ENCODE measurements at regions not wholly inside any gene's neighbourhood (a gene's known extent, or its start where the extent isn't known, plus 50 kb on each side); places are given as distances from the start of the nearest gene placed in this dataset.

GRCh38 chr2:38432820-38433606 lies 55.9 kb upstream of the ATL2 start:
- no CpG with 5 or more reads among the region's 8 CpGs for WGBS, 2 donors (ENCODE audit: extremely low coverage in 2 of 2, insufficient read length in 2 of 2, insufficient replicate concordance in 1 of 2)
- Histone ChIP-seq H3K14ac (ENCODE audit: low read length) (no peak overlapping the region), H3K18ac (ENCODE audit: low read length) (no peak overlapping the region), H3K27ac (replicated peaks; ENCODE audit: low read length) (no peak overlapping the region), H2BK15ac (ENCODE audit: low read length) (no peak overlapping the region), H3K4me1 (ENCODE audit: control insufficient read depth in 2 of 2, insufficient read depth in 1 of 2, low read depth in 1 of 2, low read length in 2 of 2) (peaks cover 1 to 4% of the 10 kb centered on the region in 2 donors), H2AFZ (ENCODE audit: low read length) (no peak overlapping the region), H3K36me3 (replicated peaks in 1 of 2; ENCODE audit: control insufficient read depth in 2 of 2, insufficient read depth in 2 of 2, low read length in 2 of 2) (no peaks in the 10 kb centered on the region), H3K4me3 (ENCODE audit: low read length in 2 of 2) (no peak overlapping the region), H3K23ac (ENCODE audit: low read depth, low read length, poor library complexity) (no peak overlapping the region), H2BK12ac (ENCODE audit: low read length) (no peak overlapping the region), H2AK5ac (ENCODE audit: low read depth, low read length) (no peak overlapping the region), H3K9me3 (replicated peaks in 1 of 2; ENCODE audit: control insufficient read depth in 2 of 2, insufficient read depth in 1 of 2, low read depth in 1 of 2, low read length in 2 of 2) (no peaks in the 10 kb centered on the region), H3K27me3 (ENCODE audit: control insufficient read depth in 3 of 3, insufficient read depth in 3 of 3, low read depth in 1 of 3, low read length in 3 of 3) (peaks cover 0 to 18% (median 0%) of the 10 kb centered on the region in 3 experiments), H3K4me2 (ENCODE audit: insufficient read depth, low read length, poor library complexity, severe bottlenecking) (no peak overlapping the region), H2BK120ac (ENCODE audit: low read depth, low read length) (no peak overlapping the region), H2BK5ac (ENCODE audit: low read length) (no peak overlapping the region), H3K4ac (ENCODE audit: low read length) (no peak overlapping the region), H3K79me1 (ENCODE audit: low read depth, low read length) (no peaks in the 10 kb centered on the region), H3K9ac (ENCODE audit: low read depth, low read length, poor library complexity) (no peak overlapping the region), H4K91ac (ENCODE audit: low read depth, low read length, poor library complexity) (no peak overlapping the region), H4K8ac (ENCODE audit: low read depth, low read length) (no peak overlapping the region)
- no peak for DNase-seq (ENCODE audit: low spot score)

DNA sequence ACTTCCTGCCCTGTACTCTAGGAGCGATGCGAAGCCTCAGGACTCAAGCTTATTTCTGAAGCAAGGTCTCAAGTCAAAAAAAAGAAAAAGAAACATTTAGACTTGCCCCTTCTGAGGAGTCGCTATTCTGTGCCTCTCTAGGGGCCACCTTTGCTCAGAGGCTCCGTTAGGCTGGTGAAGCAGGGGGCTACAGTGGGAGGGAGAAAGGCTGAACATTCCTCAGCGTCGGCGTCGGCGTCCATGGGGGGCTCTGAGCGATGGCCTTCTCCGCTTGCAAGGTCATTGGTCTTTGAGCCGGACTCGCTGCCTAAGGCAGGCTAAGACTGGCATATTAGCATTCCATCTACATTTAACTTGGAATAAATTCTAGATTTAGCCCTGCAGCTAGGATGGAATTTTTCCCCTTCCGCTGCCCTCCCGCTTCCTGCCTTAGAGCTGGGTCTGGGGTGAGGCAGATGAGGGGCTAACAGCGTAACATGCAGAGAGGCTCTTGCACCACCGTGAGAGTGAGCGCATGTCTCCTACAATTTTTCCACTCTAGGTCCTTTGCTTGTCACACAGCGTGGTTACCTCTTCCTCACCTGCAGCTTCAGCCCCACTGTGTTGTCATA lies 53.6 kb upstream of the ATL2 start:
- WGBS, 2 donors (ENCODE audit: extremely low coverage in 2 of 2, insufficient read length in 2 of 2, insufficient replicate concordance in 1 of 2): no CpG with 5 or more reads among the region's 19 CpGs
- no peak overlapping the region for H2BK5ac ChIP-seq (ENCODE audit: low read length)
- no peak overlapping the region for H2BK12ac ChIP-seq (ENCODE audit: low read length)
- no peak overlapping the region for H3K27ac ChIP-seq (replicated peaks; ENCODE audit: low read length)
- H3K9me3 ChIP-seq (replicated peaks in 1 of 2; ENCODE audit: control insufficient read depth in 2 of 2, insufficient read depth in 1 of 2, low read depth in 1 of 2, low read length in 2 of 2): no peaks in the 10 kb centered on the region
- H3K79me1 ChIP-seq (ENCODE audit: low read depth, low read length): no peaks in the 10 kb centered on the region
- no peaks in the 10 kb centered on the region for H3K36me3 ChIP-seq (replicated peaks in 1 of 2; ENCODE audit: control insufficient read depth in 2 of 2, insufficient read depth in 2 of 2, low read length in 2 of 2)
- H3K4ac ChIP-seq (ENCODE audit: low read length): no peak overlapping the region
- no peak overlapping the region for H4K91ac ChIP-seq (ENCODE audit: low read depth, low read length, poor library complexity)
- H3K14ac ChIP-seq (ENCODE audit: low read length): no peak overlapping the region
- H3K4me2 ChIP-seq (ENCODE audit: insufficient read depth, low read length, poor library complexity, severe bottlenecking): no peak overlapping the region
- peak overlapping the region; percentile 68 for H2AFZ ChIP-seq (ENCODE audit: low read length)
- H2BK120ac ChIP-seq (ENCODE audit: low read depth, low read length): no peak overlapping the region
- no peak overlapping the region for H2BK15ac ChIP-seq (ENCODE audit: low read length)
- peaks cover 0 to 18% (median 0%) of the 10 kb centered on the region in 3 experiments for H3K27me3 ChIP-seq (ENCODE audit: control insufficient read depth in 3 of 3, insufficient read depth in 3 of 3, low read depth in 1 of 3, low read length in 3 of 3)
- H4K8ac ChIP-seq (ENCODE audit: low read depth, low read length): no peak overlapping the region
- peaks cover 1 to 4% of the 10 kb centered on the region in 2 donors for H3K4me1 ChIP-seq (ENCODE audit: control insufficient read depth in 2 of 2, insufficient read depth in 1 of 2, low read depth in 1 of 2, low read length in 2 of 2)
- no peak overlapping the region for H3K9ac ChIP-seq (ENCODE audit: low read depth, low read length, poor library complexity)
- no peak for DNase-seq (ENCODE audit: low spot score)
- no peak overlapping the region for H3K18ac ChIP-seq (ENCODE audit: low read length)
- H3K4me3 ChIP-seq (ENCODE audit: low read length in 2 of 2): no peak overlapping the region
- no peak overlapping the region for H3K23ac ChIP-seq (ENCODE audit: low read depth, low read length, poor library complexity)
- H2AK5ac ChIP-seq (ENCODE audit: low read depth, low read length): no peak overlapping the region

- no peak for DNase-seq (ENCODE audit: low spot score)
- H2AFZ ChIP-seq (ENCODE audit: low read length): peak overlapping the region; percentile 68
- H3K9ac ChIP-seq (ENCODE audit: low read depth, low read length, poor library complexity): no peak overlapping the region
- no peak overlapping the region for H2BK5ac ChIP-seq (ENCODE audit: low read length)
- H3K23ac ChIP-seq (ENCODE audit: low read depth, low read length, poor library complexity): no peak overlapping the region
- H3K14ac ChIP-seq (ENCODE audit: low read length): no peak overlapping the region
- no peak overlapping the region for H2BK15ac ChIP-seq (ENCODE audit: low read length)
- no peak overlapping the region for H2AK5ac ChIP-seq (ENCODE audit: low read depth, low read length)
- H3K27me3 ChIP-seq (ENCODE audit: control insufficient read depth in 3 of 3, insufficient read depth in 3 of 3, low read depth in 1 of 3, low read length in 3 of 3): peaks cover 0 to 18% (median 0%) of the 10 kb centered on the region in 3 experiments
- H3K4me1 ChIP-seq (ENCODE audit: control insufficient read depth in 2 of 2, insufficient read depth in 1 of 2, low read depth in 1 of 2, low read length in 2 of 2): peaks cover 1 to 4% of the 10 kb centered on the region in 2 donors
- H3K18ac ChIP-seq (ENCODE audit: low read length): no peak overlapping the region
- H2BK120ac ChIP-seq (ENCODE audit: low read depth, low read length): no peak overlapping the region
- H3K4me2 ChIP-seq (ENCODE audit: insufficient read depth, low read length, poor library complexity, severe bottlenecking): no peak overlapping the region
- H3K36me3 ChIP-seq (replicated peaks in 1 of 2; ENCODE audit: control insufficient read depth in 2 of 2, insufficient read depth in 2 of 2, low read length in 2 of 2): no peaks in the 10 kb centered on the region
- H4K8ac ChIP-seq (ENCODE audit: low read depth, low read length): no peak overlapping the region
- no peaks in the 10 kb centered on the region for H3K79me1 ChIP-seq (ENCODE audit: low read depth, low read length)
- no peak overlapping the region for H3K27ac ChIP-seq (replicated peaks; ENCODE audit: low read length)
- no peak overlapping the region for H3K4me3 ChIP-seq (ENCODE audit: low read length in 2 of 2)
- WGBS, 2 donors (ENCODE audit: extremely low coverage in 2 of 2, insufficient read length in 2 of 2, insufficient replicate concordance in 1 of 2): no CpG with 5 or more reads among the region's 7 CpGs
- H2BK12ac ChIP-seq (ENCODE audit: low read length): no peak overlapping the region
- H4K91ac ChIP-seq (ENCODE audit: low read depth, low read length, poor library complexity): no peak overlapping the region
- H3K4ac ChIP-seq (ENCODE audit: low read length): no peak overlapping the region
- no peaks in the 10 kb centered on the region for H3K9me3 ChIP-seq (replicated peaks in 1 of 2; ENCODE audit: control insufficient read depth in 2 of 2, insufficient read depth in 1 of 2, low read depth in 1 of 2, low read length in 2 of 2)
Observed at GRCh38 chr2:38430196-38430595, 53.1 kb upstream of the ATL2 start.

- Histone ChIP-seq H3K36me3 (replicated peaks in 1 of 2; ENCODE audit: control insufficient read depth in 2 of 2, insufficient read depth in 2 of 2, low read length in 2 of 2) (no peaks in the 10 kb centered on the region), H3K4me3 (ENCODE audit: low read length in 2 of 2) (no peak overlapping the region), H3K79me1 (ENCODE audit: low read depth, low read length) (no peaks in the 10 kb centered on the region), H3K9ac (ENCODE audit: low read depth, low read length, poor library complexity) (no peak overlapping the region), H3K27ac (replicated peaks; ENCODE audit: low read length) (no peak overlapping the region), H3K9me3 (replicated peaks in 1 of 2; ENCODE audit: control insufficient read depth in 2 of 2, insufficient read depth in 1 of 2, low read depth in 1 of 2, low read length in 2 of 2) (no peaks in the 10 kb centered on the region), H2AK5ac (ENCODE audit: low read depth, low read length) (no peak overlapping the region), H4K91ac (ENCODE audit: low read depth, low read length, poor library complexity) (no peak overlapping the region), H2BK15ac (ENCODE audit: low read length) (no peak overlapping the region), H2AFZ (ENCODE audit: low read length) (no peak overlapping the region), H3K4me1 (ENCODE audit: control insufficient read depth in 2 of 2, insufficient read depth in 1 of 2, low read depth in 1 of 2, low read length in 2 of 2) (peaks cover 1 to 4% of the 10 kb centered on the region in 2 donors), H2BK120ac (ENCODE audit: low read depth, low read length) (no peak overlapping the region), H2BK5ac (ENCODE audit: low read length) (no peak overlapping the region), H3K23ac (ENCODE audit: low read depth, low read length, poor library complexity) (no peak overlapping the region), H2BK12ac (ENCODE audit: low read length) (no peak overlapping the region), H3K14ac (ENCODE audit: low read length) (no peak overlapping the region), H4K8ac (ENCODE audit: low read depth, low read length) (no peak overlapping the region), H3K4ac (ENCODE audit: low read length) (no peak overlapping the region), H3K27me3 (ENCODE audit: control insufficient read depth in 3 of 3, insufficient read depth in 3 of 3, low read depth in 1 of 3, low read length in 3 of 3) (peaks cover 0 to 13% (median 0%) of the 10 kb centered on the region in 3 experiments), H3K18ac (ENCODE audit: low read length) (no peak overlapping the region), H3K4me2 (ENCODE audit: insufficient read depth, low read length, poor library complexity, severe bottlenecking) (no peak overlapping the region)
- DNase-seq (ENCODE audit: low spot score): no peak
- WGBS, 2 donors (ENCODE audit: extremely low coverage in 2 of 2, insufficient read length in 2 of 2, insufficient replicate concordance in 1 of 2): no CpG with 5 or more reads among the region's 6 CpGs
Observed at GRCh38 chr2:38427936-38428335, 50.9 kb upstream of the ATL2 start.
